GM23248 (cell line): ENCODE measurements at regions not wholly inside any gene's neighbourhood (a gene's known extent, or its start where the extent isn't known, plus 50 kb on each side); places are given as distances from the start of the nearest gene placed in this dataset.
"Not testable (repeated sequence)": the region's sequence is repeated elsewhere in the genome, so short reads cannot be mapped to it uniquely, and the experiment has no call there.

ENCODE experiments used
- DNase-seq: peaks from one replicate; pipeline ENCODE4 v3.0.0-alpha.2; 2015
- H2AFZ ChIP-seq: fragments of 200-600 bp; sonication (generic); 2 replicates; pipeline ENCODE4 v1.6.1; 2016; ENCODE audit warnings: antibody characterized with exemption
- H3F3A ChIP-seq: fragments of 200-600 bp; sonication (generic); 2 replicates; pipeline ENCODE4 v1.6.1; 2016; ENCODE audit warnings: mild to moderate bottlenecking, antibody characterized with exemption, mixed run types; ENCODE audit not compliant: insufficient read depth
- H3K27ac ChIP-seq: fragments of 200-600 bp; sonication (generic); 2 replicates; pipeline ENCODE4 v1.5.1; 2016; ENCODE audit warnings: mild to moderate bottlenecking
- H3K27me3 ChIP-seq: fragments of 200-600 bp; sonication (generic); replicated peaks from 2 replicates; pipeline ENCODE4 v1.6.1; 2016; ENCODE audit warnings: mild to moderate bottlenecking; ENCODE audit not compliant: insufficient read depth
- H3K36me3 ChIP-seq: fragments of 200-600 bp; sonication (generic); 2 replicates; pipeline ENCODE4 v1.6.1; 2016; ENCODE audit warnings: low read depth, mild to moderate bottlenecking
- H3K4me1 ChIP-seq: fragments of 200-600 bp; sonication (generic); 2 replicates; pipeline ENCODE4 v1.6.1; 2016; ENCODE audit warnings: mild to moderate bottlenecking; ENCODE audit not compliant: insufficient read depth
- H3K4me2 ChIP-seq: fragments of 200-600 bp; sonication (generic); one replicate; pipeline ENCODE4 v1.6.1; 2016; ENCODE audit warnings: mild to moderate bottlenecking; ENCODE audit not compliant: unreplicated experiment
- H3K4me3 ChIP-seq: fragments of 200-600 bp; sonication (generic); 2 replicates; pipeline ENCODE4 v1.5.1; 2016; ENCODE audit warnings: mild to moderate bottlenecking
- H3K79me2 ChIP-seq: fragments of 200-600 bp; sonication (generic); 2 replicates; pipeline ENCODE4 v1.6.1; 2016; ENCODE audit warnings: mild to moderate bottlenecking; ENCODE audit not compliant: insufficient read depth
- H3K9ac ChIP-seq: fragments of 200-600 bp; sonication (generic); 2 replicates; pipeline ENCODE4 v1.6.1; 2016; ENCODE audit warnings: mild to moderate bottlenecking
- H3K9me2 ChIP-seq: fragments of 200-600 bp; sonication (generic); 2 replicates; pipeline ENCODE4 v1.6.1; 2016; ENCODE audit warnings: mixed run types, mild to moderate bottlenecking, moderate library complexity; ENCODE audit not compliant: insufficient read depth
- H3K9me3 ChIP-seq: fragments of 200-600 bp; sonication (generic); one replicate; pipeline ENCODE4 v1.6.1; 2017; ENCODE audit warnings: low read depth
- H4K20me1 ChIP-seq: fragments of 200-600 bp; sonication (generic); 2 replicates; pipeline ENCODE4 v1.6.0; 2016; ENCODE audit not compliant: insufficient read depth
- EZH2 ChIP-seq: fragments of 200-600 bp; sonication (generic); IDR thresholded peaks from 2 replicates; pipeline ENCODE4 v1.6.1; 2018; ENCODE audit warnings: antibody characterized with exemption, mild to moderate bottlenecking; ENCODE audit not compliant: insufficient read depth, poor library complexity, severe bottlenecking
- EZH2phosphoT487 ChIP-seq: fragments of 200-600 bp; sonication (generic); IDR thresholded peaks from 2 replicates; pipeline ENCODE4 v1.6.1; 2018; ENCODE audit warnings: antibody characterized with exemption, moderate library complexity, mild to moderate bottlenecking, low read depth; ENCODE audit not compliant: insufficient read depth
- WGBS, 2 experiments: methylation state at CpG; one replicate each; pipeline ENCODE4 v1.1.6; 2015 to 2017; ENCODE audit warnings: low lambda C conversion rate in 2 of 2, low coverage in 1 of 2; ENCODE audit errors: missing lambda C conversion rate in 2 of 2; 5-methylcytosine and 5-hydroxymethylcytosine counted together
- in situ Hi-C: fragments of 300-500 bp; cut with MboI; formaldehyde crosslinking; loops from 2 replicates; pipeline ENCODE4 v1.15.0; 2020

- TF ChIP-seq EZH2 (no peak), EZH2phosphoT487 (no peak)
- Histone ChIP-seq H3K4me2 (no peak overlapping the region), H3K9me3 (no peaks in the 10 kb centered on the region), H4K20me1 (no peaks in the 10 kb centered on the region), H3K27ac (no peak overlapping the region; the same call in 1 of the 2 replicates), H2AFZ (no peak overlapping the region), H3K79me2 (no peaks in the 10 kb centered on the region), H3K4me1 (peaks cover 17% of the 10 kb centered on the region), H3K27me3 (no peaks in the 10 kb centered on the region), H3K4me3 (no peak overlapping the region), H3K9me2 (no peaks in the 10 kb centered on the region), H3K9ac (no peak overlapping the region), H3K36me3 (no peaks in the 10 kb centered on the region), H3F3A (peaks cover 31% of the 10 kb centered on the region)
- WGBS, 2 experiments, result 78 to 80% methylated on average over 2 of the region's 2 CpGs
- in situ Hi-C loops, result no loop called here
- no peak for DNase-seq
Measured at GRCh38 chr22:27251563-27251962, 550.0 kb downstream of the MN1 start.

- peak; percentile 95 for DNase-seq
- Histone ChIP-seq H4K20me1 (no peaks in the 10 kb centered on the region), H3K4me1 (peaks cover 13% of the 10 kb centered on the region), H3K9me2 (no peaks in the 10 kb centered on the region), H3K27me3 (no peaks in the 10 kb centered on the region), H3K9me3 (no peaks in the 10 kb centered on the region), H3K27ac (peak overlapping the region; percentile 54), H3F3A (peaks cover 30% of the 10 kb centered on the region), H3K79me2 (no peaks in the 10 kb centered on the region), H3K36me3 (no peaks in the 10 kb centered on the region), H3K9ac (no peak overlapping the region), H3K4me3 (no peak overlapping the region), H2AFZ (no peak overlapping the region), H3K4me2 (no peak overlapping the region)
- in situ Hi-C loops, result no loop called here
- TF ChIP-seq EZH2, result no peak
- TF ChIP-seq EZH2phosphoT487, result no peak
- 43 to 45% methylated on average over 9 of the region's 9 CpGs for WGBS, 2 experiments
Measured at GRCh38 chr22:27252282-27253049, 549.1 kb downstream of the MN1 start.

GRCh38 chr22:27253108-27253902 lies 548.3 kb downstream of the MN1 start:
- Histone ChIP-seq H3K27me3 (no peaks in the 10 kb centered on the region), H3K9ac (no peak overlapping the region), H2AFZ (no peak overlapping the region), H3K27ac (no peak overlapping the region), H3K9me3 (no peaks in the 10 kb centered on the region), H3K4me2 (no peak overlapping the region), H3K79me2 (no peaks in the 10 kb centered on the region), H3K4me1 (peaks cover 5% of the 10 kb centered on the region; the same call in 1 of the 2 replicates), H3K9me2 (no peaks in the 10 kb centered on the region), H3K4me3 (no peak overlapping the region), H3K36me3 (no peaks in the 10 kb centered on the region), H3F3A (peaks cover 21% of the 10 kb centered on the region), H4K20me1 (no peaks in the 10 kb centered on the region)
- TF ChIP-seq EZH2 (no peak), EZH2phosphoT487 (no peak)
- no peak for DNase-seq
- in situ Hi-C loops, result no loop called here
- WGBS, 2 experiments, result 95 to 97% methylated on average over 9 of the region's 9 CpGs

- H3K9me3 ChIP-seq, H3K4me3 ChIP-seq, H4K20me1 ChIP-seq, H3K79me2 ChIP-seq, H3K9ac ChIP-seq, H3K4me1 ChIP-seq, DNase-seq, in situ Hi-C loops, H3K4me2 ChIP-seq, H3K27ac ChIP-seq, H3K36me3 ChIP-seq, H2AFZ ChIP-seq, H3K9me2 ChIP-seq, H3K27me3 ChIP-seq: not testable (repeated sequence)
- WGBS, 2 experiments, result 90 to 93% methylated on average over 5 of the region's 5 CpGs
- H3F3A ChIP-seq, result peaks cover 17% of the 10 kb centered on the region
Measured at GRCh38 chr22:27254063-27254462, 547.5 kb downstream of the MN1 start.
